GM18873 (cell line): ENCODE measurements at regions not wholly inside any gene's neighbourhood (a gene's known extent, or its start where the extent isn't known, plus 50 kb on each side); places are given as distances from the start of the nearest gene placed in this dataset.
A peak's percentile ranks its signal among the peaks of the same experiment; 100 is the strongest.

Experiments used
- ATAC-seq: cut with Tn5 transposase; IDR thresholded peaks from one replicate; pipeline ENCODE4 v1.9.1; 2021; ENCODE audit warnings: mild to moderate bottlenecking, moderate library complexity, moderate number of reproducible peaks; ENCODE audit not compliant: unreplicated experiment, low FRiP score

- ATAC-seq, result no peak
These were observed 161.3 kb upstream of the CCND2 start for GRCh38 chr12:4112290-4112689.

GRCh38 chr12:4111010-4111409 lies 162.6 kb upstream of the CCND2 start:
- no peak for ATAC-seq

- no peak for ATAC-seq
These were observed 163.7 kb upstream of the CCND2 start for GRCh38 chr12:4109826-4110225.

- no peak for ATAC-seq
These were observed 164.7 kb upstream of the CCND2 start for GRCh38 chr12:4108803-4109345.

DNA sequence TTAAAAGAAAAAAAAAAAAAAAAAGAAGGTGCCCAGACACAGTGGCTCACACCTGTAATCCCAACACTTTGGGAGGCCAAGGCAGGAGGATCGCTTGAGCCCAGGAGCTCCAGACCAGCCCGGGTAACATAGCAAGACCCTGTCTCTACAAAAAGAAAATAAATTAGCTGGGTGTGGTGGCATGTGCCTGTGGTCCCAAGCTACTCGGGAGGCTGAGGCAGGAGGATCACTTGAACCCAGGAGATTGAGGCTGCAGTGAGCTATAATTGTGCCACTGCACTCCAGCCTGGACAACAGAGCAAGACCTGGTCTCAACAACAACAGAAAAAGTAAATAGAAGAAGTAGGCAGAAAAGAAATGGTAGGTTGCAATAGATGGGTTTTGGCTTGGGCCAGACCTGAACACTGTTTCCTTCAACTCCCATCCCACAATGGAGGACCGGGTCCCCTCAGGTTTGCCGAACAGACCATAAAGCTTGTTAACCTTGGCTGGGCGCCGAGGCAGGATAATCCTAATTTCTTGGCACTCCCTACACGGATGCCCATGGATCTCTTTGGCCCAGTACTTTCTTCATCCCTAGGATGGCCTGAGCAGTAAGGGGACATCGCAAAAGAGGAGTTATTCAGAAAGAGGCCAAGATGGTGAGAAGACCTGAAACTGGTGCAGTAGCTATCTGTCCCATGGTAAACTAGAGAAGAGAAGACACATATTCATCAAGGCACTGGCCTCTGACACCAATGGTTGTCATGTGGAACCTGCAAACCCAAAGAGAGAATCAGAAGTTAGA lies 165.5 kb upstream of the CCND2 start:
- no peak for ATAC-seq

DNA sequence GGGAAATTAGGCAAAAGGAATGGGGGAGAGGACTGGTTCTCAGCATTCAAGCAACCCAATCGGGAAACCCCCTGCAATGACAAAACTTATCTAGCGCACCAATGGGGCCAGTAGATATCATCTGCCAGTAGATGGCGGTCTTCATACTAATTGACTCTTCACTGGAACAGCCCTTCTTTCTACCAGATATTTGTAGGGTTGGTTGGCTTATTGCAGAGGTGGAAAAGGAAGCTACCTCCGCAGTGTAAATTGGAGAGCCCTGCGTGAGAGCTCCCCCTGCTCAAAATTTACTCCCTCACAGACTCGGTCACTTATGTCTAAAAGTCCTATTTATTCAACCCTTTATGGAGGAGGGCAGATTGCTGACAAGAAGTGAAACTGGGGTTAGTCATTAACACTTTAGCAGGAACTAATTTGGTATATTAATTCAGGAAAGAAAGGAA lies 166.1 kb upstream of the CCND2 start:
- peak; percentile 71 for ATAC-seq

GRCh38 chr12:4106621-4107020 lies 166.9 kb upstream of the CCND2 start:
- ATAC-seq, result no peak

DNA sequence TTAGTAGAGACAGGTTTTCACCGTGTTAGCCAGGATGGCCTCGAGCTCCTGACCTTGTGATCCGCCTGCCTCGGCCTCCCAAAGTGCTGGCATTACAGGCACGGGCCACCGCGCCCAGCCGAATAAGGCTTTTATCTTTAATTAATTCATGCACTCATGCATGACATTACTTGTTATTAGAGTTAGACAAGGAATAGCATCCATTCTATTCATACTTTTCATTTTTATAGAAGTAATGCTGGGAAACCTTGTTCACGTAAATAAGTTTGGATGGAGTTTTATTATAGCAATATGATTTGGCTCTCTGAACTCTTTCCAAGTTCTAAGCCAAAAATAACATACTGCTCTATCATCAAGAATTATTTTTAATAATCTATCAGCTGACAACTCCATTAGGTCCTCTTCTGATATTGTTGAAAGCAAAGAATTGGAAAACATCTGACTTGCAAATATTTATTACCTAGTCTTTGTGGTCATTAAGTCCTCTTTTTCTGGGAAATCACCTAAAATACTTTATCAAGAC lies 168.8 kb upstream of the CCND2 start:
- no peak for ATAC-seq

- ATAC-seq, result no peak
These were observed 174.3 kb upstream of the CCND2 start for GRCh38 chr12:4099276-4099675.

DNA sequence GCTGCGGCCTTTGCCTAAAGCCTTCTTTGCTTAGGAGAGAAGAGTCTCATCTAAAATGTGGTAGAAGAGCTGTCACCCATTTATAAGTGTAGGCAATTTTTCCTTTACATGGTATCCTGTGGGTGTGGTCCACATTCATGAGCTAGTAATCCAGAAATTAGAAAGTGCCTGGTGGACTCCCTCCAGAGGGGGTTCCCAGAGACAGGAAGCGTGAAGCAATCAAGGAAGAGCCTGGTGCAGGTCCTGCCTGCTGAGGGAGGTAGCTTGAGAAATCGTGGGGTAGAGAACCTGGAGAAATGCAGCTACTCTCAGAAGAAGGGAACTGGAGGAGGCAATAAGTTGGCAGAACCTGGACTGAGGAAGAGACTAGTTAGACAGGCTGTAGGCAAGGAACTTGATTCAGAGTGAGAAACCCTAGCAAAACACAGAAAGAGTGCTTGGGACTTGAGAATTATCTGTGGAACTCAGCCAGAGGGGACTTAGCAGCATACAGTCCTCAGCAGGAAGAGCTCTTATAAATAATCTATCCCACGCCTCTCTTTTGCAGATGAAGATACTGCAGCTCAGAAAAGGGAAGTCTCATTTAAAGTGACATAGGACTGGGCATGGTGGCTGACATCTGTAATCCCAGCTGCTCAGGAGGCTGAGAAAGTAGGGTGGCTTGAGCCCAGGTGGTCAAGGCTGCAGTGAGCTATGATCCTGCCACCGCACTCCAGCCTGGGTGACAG lies 182.4 kb upstream of the CCND2 start:
- ATAC-seq, result no peak

DNA sequence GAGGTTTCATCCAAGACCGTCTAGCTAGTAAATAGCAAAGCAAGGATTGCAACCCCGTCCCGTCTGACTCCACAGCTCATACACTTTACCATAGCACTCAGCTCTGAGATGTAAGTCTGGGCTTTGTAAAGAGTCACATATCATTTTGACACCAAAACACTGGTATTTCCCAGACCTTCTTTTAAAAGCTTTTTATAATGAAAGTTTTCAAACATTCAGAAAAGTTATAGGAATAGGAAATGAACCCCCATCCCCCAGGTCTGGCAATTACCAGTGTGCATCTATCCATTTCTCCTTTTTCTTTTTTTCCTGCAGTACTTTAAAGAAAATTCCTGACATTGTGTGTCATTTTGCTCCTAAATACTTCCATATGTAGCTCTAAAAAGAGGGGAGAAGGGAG lies 183.6 kb upstream of the CCND2 start:
- no peak for ATAC-seq

GRCh38 chr12:4089121-4089606 lies 184.4 kb upstream of the CCND2 start:
- no peak for ATAC-seq

GRCh38 chr12:4088451-4088850 lies 185.1 kb upstream of the CCND2 start:
- ATAC-seq, result no peak

GRCh38 chr12:4086481-4086880 lies 187.1 kb upstream of the CCND2 start:
- no peak for ATAC-seq

GRCh38 chr12:4084573-4084972 lies 189.0 kb upstream of the CCND2 start:
- ATAC-seq, result no peak

- no peak for ATAC-seq
These were observed 190.7 kb upstream of the CCND2 start for GRCh38 chr12:4082809-4083403.

GRCh38 chr12:4080213-4080612 lies 193.3 kb upstream of the CCND2 start:
- no peak for ATAC-seq

DNA sequence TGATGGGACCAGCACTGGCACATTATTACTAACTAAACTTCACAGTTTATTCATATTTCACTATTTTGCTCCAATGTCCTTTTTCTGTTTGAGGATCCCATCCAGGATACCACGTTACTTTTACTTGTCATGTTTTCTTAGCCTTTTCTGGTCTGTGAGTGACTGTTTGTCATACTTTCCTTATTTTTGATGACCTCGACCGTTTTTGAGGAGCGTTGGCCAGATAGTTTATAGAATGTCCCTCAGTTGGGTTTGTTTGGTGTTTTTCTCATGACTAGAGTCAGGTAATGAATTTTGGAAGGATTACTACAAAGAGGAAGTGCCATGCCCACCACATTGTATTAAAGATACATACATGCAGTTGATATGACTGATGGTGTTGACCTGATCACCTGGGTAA lies 199.4 kb upstream of the CCND2 start:
- ATAC-seq, result no peak

- no peak for ATAC-seq
These were observed 196.4 kb upstream of the PARP11 start for GRCh38 chr12:4069670-4070010.

DNA sequence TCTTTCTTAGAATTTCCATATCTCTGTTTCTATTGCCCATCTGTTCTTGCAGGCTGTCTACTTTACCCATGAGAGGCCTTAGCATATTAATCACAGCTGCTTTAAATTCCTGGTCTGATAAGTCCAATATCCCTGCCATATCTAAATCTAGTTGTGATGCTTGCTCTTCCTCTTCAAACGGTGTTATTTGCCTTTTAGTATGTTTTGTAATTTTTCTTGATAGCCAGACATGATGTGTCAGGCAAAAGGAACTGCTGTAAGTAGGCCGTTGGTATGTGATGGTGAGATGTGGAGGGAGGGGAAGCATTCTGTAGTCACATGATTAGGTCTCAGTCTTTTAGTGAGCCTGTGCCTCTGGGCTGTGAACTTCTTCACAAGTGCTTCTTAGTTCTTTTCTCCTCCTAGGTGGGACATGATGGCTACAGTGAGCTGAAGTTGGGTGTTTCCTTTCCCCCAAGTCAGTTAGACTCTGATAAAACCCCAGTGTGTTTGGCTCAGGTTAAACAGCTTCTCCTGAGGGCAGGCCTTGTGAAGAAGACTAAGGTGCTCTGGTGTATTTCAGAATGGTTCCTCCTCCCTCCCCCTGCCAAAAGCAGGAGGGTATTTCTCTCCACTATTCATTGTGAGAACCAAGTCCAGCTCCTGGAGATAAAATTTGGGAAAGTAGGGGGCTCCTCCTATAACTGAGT lies 195.9 kb upstream of the PARP11 start:
- no peak for ATAC-seq
